Astrocyte of the hippocampus (primary cell): ENCODE measurements at regions not wholly inside any gene's neighbourhood (a gene's known extent, or its start where the extent isn't known, plus 50 kb on each side); places are given as distances from the start of the nearest gene placed in this dataset.
"Not testable (repeated sequence)": the region's sequence is repeated elsewhere in the genome, so short reads cannot be mapped to it uniquely, and the experiment has no call there.

Experiments
- DNase-seq: peaks from one replicate; pipeline ENCODE4 v3.0.0; 2011; ENCODE audit warnings: low read depth, low spot score

DNA sequence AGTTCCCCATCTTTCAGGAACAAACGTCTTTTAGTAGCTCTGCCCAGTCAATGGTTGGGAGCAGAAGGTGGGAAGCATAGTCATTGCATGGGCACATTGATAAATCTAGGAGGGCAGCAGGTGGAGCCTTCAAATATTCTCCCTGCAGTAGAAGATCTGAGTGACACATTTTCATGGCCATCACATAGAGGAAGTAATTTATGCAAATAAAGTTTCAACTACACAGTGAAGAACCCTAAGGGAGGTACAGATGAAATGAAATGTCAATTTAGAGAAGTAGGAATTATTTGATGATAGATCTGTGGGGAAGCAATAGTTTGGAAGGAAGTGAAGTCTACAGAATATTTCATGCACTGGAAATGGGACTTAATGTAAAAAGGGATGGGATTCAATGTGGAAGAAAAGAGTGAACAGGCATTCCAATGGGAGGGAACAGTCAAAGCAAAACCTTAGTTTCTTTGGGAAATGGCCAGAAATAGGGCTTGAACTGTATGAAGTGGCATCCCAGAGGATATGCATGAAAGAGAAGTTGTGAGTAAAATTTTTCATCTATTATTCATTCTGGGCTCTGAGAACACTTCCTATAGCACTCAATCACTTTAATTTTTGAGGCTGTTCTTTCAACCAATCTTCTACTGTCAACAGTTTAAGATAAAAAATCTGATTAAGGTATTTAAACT, 256.2 kb upstream of the LUZP2 start:
- no peak for DNase-seq

GRCh38 chr11:24246715-24247114, 250.1 kb upstream of the LUZP2 start:
- DNase-seq: no peak

- no peak for DNase-seq
Measured at GRCh38 chr11:24247846-24248245, 249.0 kb upstream of the LUZP2 start.

- no peak for DNase-seq
Measured at GRCh38 chr11:24249921-24250320, 246.9 kb upstream of the LUZP2 start.

- no peak for DNase-seq
Measured at GRCh38 chr11:24253237-24253760, 243.6 kb upstream of the LUZP2 start.

GRCh38 chr11:24264868-24265267, 232.0 kb upstream of the LUZP2 start:
- DNase-seq: no peak

DNA sequence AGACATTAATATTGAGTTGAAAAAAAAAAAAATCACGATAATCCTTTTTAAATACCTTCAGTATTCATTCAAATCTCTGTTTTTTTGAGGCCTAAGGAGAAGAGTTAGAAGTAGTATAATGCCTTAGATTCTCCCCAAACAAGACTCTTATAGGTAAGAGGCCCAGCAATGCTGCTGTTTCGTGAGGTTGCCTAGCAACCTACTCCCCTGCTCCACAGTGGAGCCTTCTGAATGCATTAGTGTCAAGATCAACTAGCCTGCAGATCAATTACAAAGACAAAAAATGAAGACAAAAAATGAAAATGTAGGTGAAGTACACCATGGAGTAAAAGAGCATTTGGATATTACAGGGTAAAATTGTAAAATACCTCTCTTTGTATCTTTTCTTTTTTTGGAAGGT, 229.8 kb upstream of the LUZP2 start:
- no peak for DNase-seq

DNA sequence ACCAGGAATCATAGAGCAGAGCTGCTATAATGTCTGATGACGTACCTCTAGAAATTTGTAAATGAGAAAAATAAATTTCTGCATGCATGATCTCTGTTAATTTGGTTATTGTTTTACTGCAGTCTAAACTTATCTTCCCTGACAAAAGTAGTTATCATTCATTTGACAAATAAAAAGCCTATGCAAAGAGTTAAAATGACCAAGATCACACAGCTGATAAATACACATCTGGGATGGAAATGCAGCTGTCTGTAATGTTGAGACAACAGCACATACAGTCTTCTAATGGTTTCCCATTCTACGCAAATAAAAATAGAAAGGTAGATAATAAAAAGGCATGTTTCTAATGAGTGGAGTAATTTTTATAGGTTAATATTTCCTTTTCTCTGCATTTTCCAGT, 225.1 kb upstream of the LUZP2 start:
- DNase-seq: no peak

DNA sequence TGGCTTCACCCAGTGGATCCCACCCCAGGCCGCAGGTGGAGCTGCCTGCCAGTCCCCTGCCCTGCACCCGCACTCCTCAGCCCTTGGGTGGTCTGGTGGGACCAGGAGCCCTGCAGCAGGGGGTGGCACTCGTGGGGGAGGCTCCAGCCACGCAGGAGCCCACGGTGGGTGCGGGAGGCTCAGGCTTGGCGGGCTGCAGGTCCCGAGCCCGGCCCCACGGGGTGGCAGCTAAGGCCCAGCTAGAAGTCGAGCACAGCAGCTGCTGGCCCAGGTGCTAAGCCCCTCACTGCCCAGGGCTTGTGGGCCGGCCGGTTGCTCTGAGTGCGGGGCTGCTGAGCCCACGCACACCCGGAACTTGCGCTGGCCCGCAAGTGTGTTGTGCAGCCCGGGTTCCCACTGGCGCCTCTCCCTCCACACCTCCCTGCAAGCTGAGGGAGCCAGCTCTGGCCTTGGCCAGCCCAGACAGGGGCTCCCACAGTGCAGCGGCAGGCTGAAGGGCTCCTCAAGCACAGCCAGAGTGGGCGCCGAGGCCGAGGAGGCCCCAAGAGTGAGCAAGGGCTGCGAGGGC, 222.6 kb upstream of the LUZP2 start:
- not testable (repeated sequence) for DNase-seq

DNA sequence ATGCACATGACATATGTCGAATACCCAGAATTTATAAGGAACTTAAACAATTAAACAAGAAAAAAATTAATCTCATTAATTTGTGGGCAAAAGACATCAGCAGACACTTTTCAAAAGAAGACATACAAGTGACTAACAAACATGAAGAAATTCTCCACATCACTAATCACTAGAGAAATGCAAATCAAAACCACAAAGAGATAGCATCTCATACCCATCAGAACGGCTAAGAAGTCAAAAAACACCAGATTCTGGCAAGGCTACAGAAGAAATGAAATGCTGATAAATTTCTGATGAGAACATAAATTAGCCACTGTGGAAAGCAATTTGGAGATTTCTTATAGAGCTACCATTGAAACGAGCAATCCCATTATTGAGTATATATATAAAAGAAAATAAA, 210.6 kb upstream of the LUZP2 start:
- DNase-seq: no peak

- no peak for DNase-seq
Measured at GRCh38 chr11:24289301-24289700, 207.6 kb upstream of the LUZP2 start.

DNA sequence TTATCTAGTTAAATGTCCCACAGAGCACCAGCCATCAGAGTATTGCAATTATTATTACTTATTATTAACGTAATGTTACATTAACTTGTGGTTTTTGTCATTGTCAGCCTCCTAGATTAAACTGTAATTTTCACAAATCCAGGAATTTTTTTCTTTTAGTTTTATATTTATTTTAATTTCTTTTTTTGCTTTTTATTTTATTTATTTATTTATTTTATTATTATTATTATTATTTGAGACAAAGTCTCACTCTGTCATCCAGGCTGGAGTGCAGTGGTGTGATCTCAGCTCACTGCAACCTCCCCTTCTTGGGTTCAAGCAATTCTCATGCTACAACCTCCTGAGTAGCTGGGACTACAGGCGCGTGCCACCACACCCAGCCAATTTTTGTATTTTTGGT, 202.9 kb upstream of the LUZP2 start:
- no peak for DNase-seq

DNA sequence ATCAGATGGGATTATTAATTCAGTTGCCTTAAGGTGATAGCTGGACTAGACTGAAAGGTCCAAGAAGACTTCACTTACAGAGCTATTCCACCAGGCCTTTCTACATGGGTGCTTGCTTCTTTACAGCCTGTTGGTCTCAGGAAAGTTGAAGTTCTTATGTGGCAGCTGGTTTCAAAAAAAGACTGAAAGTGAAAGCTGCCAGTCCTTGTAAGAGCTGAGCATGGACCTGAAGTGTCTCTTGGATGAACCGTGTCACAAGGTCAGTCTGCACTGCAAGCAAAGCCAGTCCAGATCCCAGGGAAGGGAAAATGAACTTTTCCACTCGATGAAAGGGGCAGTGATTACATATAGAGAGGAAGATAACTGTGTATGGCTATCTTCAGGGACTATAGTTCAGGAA, 201.5 kb upstream of the LUZP2 start:
- DNase-seq: no peak

DNA sequence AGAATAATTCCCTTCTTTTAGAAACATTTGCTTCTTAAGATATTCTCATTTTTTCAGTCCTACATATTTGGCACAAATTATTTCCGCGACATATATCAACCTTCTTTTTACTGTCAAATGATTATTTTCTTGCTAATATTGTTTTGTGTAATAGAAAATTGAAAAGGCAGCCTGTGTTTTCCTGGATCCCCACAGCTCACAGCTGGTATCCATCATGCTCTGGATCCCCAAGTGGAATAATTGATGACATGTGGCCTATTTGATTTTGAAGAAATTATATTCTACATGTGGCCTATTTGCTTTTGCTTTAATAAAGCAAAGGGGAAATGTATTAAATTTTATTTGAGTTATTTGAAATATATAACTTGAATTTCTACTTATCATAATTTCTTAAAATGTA, 199.4 kb upstream of the LUZP2 start:
- no peak for DNase-seq

GRCh38 chr11:24298146-24298545, 198.7 kb upstream of the LUZP2 start:
- no peak for DNase-seq

DNA sequence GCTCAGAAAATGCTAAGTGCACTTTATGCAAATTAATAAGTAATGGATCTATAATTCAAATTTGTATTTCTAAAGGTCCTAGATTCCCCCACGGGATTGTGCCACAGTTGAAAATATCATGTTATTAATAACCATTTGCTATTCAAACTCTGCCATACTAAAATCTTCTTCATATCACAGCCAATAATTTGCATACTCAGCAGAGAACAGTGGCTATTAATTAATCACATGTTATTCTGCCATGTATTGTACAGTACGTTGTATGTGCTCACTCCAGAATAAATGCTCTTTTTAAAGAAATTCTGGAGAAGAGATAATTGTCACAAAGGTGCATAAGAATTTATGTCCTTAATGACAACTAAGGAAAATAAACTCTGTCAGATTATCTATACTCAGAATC, 184.9 kb upstream of the LUZP2 start:
- DNase-seq: no peak

DNA sequence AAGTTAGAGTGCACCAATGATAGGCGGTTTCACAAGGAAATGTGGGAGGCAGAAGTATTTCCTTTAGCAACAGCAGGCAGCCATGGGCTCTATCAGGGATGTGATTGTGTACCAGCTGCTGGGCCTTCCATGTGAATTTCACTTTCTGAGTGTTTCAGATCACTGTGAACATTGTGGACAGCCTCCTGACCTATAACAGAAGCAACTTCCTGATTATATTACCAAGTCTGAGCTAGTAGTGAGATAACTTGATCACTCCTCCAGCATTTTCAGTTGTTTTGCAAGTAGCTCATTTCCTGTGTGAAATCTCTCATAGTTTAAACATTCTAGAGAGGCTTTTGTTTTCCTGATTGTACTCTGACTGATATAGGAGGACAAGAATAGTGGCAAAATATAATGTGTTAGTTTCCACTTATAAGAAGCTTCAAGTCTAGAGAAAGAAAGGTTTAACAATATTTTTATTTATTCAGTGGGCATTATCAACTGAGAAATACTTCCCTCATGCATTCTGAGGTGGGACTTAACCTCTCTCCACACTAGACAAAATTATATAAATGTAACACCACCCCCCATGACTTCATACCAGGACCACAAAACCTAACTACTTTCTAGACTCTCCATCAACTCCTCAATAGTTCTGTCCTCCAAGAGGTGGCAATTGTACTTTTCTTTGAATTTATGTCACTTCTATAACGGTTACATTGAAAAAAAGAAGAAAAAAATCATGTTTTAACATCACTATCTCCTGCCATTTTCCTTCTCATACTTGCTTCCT, 184.2 kb upstream of the LUZP2 start:
- no peak for DNase-seq

DNA sequence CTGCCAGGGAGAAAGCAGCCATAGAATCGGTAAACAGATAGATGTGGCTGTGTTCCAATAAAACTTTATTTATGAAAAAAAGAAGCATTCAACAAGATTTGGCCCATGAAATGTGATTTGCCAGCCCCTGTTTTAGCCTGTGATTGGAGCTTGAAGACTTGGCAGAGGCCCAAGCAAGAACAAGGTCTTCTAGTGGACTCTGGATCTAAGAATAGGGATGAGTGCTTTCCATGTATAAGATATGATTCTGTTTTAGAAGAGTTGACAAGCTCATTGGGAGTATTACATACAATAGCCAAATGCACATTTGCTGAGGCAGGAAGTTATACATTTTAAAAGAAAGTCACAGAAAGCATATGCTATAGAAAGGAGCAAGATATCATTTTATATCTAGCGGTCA, 175.6 kb upstream of the LUZP2 start:
- no peak for DNase-seq

GRCh38 chr11:24324211-24324610, 172.6 kb upstream of the LUZP2 start:
- DNase-seq: peak; percentile 27

GRCh38 chr11:24344222-24344621, 152.6 kb upstream of the LUZP2 start:
- no peak for DNase-seq

DNA sequence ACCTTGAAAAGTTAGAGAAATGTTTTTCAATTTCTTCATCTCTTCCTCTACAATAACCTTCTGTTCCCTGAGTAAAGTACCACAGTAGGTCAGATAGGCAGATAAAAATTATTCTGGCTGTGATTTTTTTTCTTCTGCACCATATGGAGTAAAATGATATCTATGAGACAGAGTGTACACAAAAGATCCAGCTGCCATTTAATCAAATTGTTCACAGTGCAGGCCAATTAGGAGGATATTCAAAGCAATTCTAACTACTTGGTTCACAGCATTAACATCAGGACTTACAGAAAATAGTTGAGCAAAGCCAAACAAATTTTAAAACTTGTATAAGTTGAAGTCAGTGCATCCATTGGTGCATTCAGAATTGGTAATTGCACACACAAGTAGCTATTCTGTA, 147.9 kb upstream of the LUZP2 start:
- no peak for DNase-seq

- no peak for DNase-seq
Measured at GRCh38 chr11:24351179-24351578, 145.7 kb upstream of the LUZP2 start.

DNA sequence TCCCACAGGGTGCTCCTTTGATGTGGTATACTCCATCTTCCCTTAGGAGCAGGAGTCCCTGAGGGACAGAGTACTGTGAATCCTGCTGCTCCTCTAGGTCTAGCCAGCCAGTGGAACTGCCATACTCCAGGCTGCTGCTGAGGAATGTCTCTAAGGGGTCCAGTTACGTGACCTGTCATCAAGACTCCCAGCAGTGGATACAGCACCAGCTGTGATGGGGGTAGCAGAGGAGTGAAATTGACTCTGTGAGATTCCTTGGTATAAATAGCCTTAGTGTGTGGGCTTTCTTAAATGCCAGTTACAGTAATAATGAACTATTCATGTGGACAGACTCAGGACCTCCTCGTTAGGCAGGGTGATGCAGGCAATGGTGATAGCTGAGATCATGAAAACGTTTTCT, 140.4 kb upstream of the LUZP2 start:
- peak; percentile 0 for DNase-seq
